ENCODE measurements at regions not wholly inside any gene's neighbourhood (a gene's known extent, or its start where the extent isn't known, plus 50 kb on each side); places are given as distances from the start of the nearest gene placed in this dataset.
"Not testable (repeated sequence)": the region's sequence is repeated elsewhere in the genome, so short reads cannot be mapped to it uniquely, and the experiment has no call there.

DNA sequence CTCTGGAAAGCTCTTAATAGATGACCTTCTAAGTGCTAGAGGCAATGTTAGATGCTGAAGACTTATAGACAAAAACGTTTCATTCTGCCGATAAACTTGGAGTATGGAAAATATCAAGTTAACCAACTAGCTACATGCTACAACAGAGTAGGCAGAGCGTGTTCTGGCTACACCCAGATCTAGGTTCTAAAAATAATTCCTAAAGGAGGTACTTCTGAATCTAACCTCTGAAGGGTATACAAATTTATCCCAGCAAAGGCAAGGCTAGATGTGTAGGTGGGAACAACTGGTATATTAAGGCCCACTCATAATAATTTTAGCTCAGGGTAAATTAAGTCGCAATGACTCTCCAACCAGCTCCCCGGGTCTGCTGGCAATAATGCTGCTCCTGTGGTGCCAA is 67.6 kb upstream of the NBPF26 start:
- not testable (repeated sequence) for H3K9me3 Mint-ChIP-seq; H3K27me3 Mint-ChIP-seq; ATAC-seq (replicated peaks); H3K4me1 Mint-ChIP-seq; H3K27ac Mint-ChIP-seq; H3K4me3 Mint-ChIP-seq; H3K36me3 Mint-ChIP-seq (ENCODE audit: low read depth)

DNA sequence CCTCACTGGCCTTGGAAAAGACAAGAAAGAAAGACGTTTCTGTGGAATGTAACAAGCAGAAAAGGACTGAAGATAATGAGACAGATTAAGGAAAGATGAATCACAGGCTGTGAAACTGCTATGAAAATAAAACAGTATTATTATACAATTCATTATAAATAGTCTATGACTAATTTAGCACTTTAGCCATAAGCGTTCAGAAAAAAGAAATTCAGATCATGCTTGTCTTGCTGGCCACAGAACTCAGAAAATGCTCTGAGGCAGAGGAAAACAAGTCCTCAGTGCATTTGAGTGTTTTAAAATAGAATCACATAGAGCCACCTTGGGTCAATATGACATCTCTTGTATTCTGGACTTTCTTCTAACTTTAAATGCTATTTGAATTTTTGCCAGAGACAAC is 65.9 kb upstream of the NBPF26 start:
- not testable (repeated sequence) for H3K4me3 Mint-ChIP-seq; H3K4me1 Mint-ChIP-seq; H3K9me3 Mint-ChIP-seq; H3K27ac Mint-ChIP-seq; H3K36me3 Mint-ChIP-seq (ENCODE audit: low read depth); H3K27me3 Mint-ChIP-seq
- ATAC-seq (replicated peaks): peak; percentile 51

DNA sequence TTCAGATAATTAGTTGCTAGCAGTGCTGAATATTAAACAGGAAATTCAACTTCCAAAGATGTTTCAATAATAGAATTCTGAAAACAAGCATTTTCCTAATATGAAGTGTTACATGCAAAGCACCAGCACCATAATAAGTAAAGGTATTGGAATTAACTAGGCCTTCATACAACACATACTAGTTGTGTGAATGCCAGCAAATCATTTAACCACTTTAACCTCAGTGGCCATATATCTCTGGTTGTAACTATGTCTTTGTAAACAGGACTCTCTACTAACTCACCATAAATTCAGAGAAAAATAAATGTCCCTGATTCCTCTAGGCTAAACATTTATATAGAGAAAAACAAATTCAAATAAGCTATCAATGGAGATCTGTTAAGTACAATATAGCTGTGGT is 65.1 kb upstream of the NBPF26 start:
- not testable (repeated sequence) for H3K36me3 Mint-ChIP-seq (ENCODE audit: low read depth); H3K4me3 Mint-ChIP-seq; H3K27ac Mint-ChIP-seq; H3K9me3 Mint-ChIP-seq; H3K27me3 Mint-ChIP-seq; H3K4me1 Mint-ChIP-seq
- ATAC-seq (replicated peaks): peak; percentile 45

DNA sequence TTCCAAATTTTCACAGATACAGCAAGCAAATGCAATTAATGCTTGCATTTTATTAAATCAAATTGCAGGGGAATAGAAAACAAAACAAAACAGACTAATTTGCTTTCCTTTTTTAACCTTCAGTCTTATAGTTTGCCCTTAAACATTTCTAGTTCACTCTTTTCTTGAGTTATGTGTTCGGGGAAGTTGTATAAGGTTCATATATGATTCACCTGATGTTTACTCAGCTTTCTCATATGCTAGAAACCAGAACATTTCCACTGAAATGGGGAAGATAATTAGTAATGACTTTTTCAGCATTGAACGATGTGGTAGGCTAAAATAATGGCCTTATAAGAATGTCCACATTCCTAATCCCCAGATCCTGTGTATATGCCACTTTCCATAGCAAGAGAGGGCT is 64.6 kb upstream of the NBPF26 start:
- H3K4me1 Mint-ChIP-seq; H3K27me3 Mint-ChIP-seq; H3K9me3 Mint-ChIP-seq; H3K27ac Mint-ChIP-seq; H3K4me3 Mint-ChIP-seq; H3K36me3 Mint-ChIP-seq (ENCODE audit: low read depth): not testable (repeated sequence)
- peak; percentile 80 for ATAC-seq (replicated peaks)

DNA sequence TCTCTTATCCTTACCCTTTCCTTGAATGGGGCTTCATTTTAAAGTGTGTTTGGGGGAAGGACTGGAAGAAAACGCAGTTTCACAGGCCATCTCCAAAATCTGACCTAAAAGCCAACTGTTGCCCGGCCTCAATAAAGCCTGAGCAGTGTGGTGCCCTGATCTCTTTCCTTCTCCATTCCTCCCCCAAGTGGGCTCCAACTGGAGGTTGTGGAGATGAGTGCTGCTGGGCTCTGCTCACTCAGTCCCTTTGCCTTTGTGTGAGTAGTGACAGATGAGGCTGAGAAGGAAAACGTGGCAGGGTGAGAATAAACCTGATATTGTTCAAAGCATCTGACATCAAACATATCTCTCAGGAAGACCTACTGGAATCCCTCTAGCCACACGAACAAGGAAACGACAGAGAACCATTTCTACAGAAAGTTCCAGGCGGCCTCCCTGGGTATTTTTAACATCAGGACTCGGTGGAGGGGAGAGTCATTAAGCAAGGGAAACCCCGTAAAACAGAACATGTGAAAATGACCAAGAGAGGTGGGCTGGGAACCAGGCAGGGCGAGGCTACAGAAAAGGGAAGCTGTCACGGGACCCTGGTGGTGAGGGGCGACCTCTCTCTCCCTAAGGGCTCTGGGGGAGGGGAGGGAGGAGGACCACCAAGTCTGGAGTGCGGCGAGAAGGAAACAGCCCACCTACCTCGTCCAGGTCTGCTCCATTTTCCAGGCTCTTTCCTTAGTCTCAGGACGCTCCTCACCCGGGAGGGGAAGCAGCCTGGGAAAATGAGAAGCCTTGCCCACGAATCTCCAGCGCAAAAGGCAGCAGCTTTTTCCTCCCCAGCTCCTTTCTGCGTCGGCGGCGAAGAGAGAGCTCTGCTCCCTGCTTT is 59.1 kb upstream of the NBPF26 start:
- not testable (repeated sequence) for H3K4me3 Mint-ChIP-seq; H3K27me3 Mint-ChIP-seq; H3K36me3 Mint-ChIP-seq (ENCODE audit: low read depth); H3K27ac Mint-ChIP-seq; H3K9me3 Mint-ChIP-seq; ATAC-seq (replicated peaks); H3K4me1 Mint-ChIP-seq

DNA sequence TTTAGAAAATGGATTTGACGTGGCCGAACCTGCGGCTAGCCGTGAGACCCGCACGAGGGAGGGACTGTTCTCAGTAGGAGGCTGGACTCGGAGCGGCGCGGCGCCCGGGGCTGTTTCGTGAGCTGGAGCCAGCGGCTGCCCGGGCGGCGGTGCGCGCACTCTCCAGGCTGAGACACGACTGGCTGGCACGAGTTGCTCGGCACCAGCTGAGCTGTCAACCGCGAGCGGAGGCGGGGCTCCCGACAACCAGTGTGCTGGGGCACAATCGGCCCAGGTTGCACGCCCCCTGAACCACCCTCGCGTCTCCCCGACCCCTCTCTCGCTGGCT is 58.5 kb upstream of the NBPF26 start:
- ATAC-seq (replicated peaks): peak; percentile 95
- H3K9me3 Mint-ChIP-seq; H3K4me1 Mint-ChIP-seq; H3K4me3 Mint-ChIP-seq; H3K27me3 Mint-ChIP-seq; H3K27ac Mint-ChIP-seq; H3K36me3 Mint-ChIP-seq (ENCODE audit: low read depth): not testable (repeated sequence)

DNA sequence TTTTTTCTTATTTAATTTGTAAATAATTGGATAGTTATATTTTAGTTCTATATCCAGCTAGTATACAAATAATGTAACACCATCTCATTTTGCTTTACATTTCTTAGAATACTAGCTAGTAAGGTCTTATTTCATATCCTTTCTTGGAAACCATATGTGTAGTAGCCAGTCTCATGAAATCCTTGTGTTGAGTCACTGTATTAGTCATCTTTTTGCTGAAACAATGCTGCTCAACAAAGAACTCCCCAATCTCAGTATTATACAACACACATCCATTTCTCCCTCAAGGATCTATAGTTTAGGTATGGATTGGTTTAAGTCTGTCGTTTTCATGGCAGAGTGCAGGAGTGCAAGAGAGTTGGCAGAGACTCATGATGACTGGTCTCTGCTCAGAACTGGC is 55.6 kb upstream of the NBPF26 start:
- H3K27me3 Mint-ChIP-seq; H3K27ac Mint-ChIP-seq; H3K9me3 Mint-ChIP-seq; H3K36me3 Mint-ChIP-seq (ENCODE audit: low read depth); H3K4me1 Mint-ChIP-seq; H3K4me3 Mint-ChIP-seq: not testable (repeated sequence)
- ATAC-seq (replicated peaks): peak; percentile 79

All from activated T-helper 17 cell treated with anti-CD3 and anti-CD28 coated beads, Interleukin-2, amount 50 U/mL, for 72 hours (primary cell).